T-helper 1 cell treated with Interleukin-12 subunit alpha and Interleukin-12 subunit beta and Interleukin-4 antibody, amounts not matched to agents 30 ng/mL and 1 ng/mL, for 36 hours (primary cell): ENCODE measurements at regions not wholly inside any gene's neighbourhood (a gene's known extent, or its start where the extent isn't known, plus 50 kb on each side); places are given as distances from the start of the nearest gene placed in this dataset.

ENCODE experiments used
- intact Hi-C: fragments of 100-400 bp; cut with micrococcal nuclease; formaldehyde crosslinking; loops from one replicate; pipeline ENCODE4 v1.15.1; 2024

GRCh38 chr3:132232231-132232792 is 84.9 kb upstream of the ACP3 start:
- intact Hi-C loops: no loop called here

- intact Hi-C loops: no loop called here
Observed at GRCh38 chr3:132236701-132237651, 80.2 kb upstream of the ACP3 start.

GRCh38 chr3:132237652-132238032 is 79.6 kb upstream of the ACP3 start:
- intact Hi-C loops: no loop called here

GRCh38 chr3:132239587-132239986 is 77.6 kb upstream of the ACP3 start:
- intact Hi-C loops: no loop called here

- intact Hi-C loops: no loop called here
Observed at GRCh38 chr3:132241776-132242514, 75.3 kb upstream of the ACP3 start.

- intact Hi-C loops: no loop called here
Observed at GRCh38 chr3:132242790-132243189, 74.4 kb upstream of the ACP3 start.

GRCh38 chr3:132245552-132246142 is 71.6 kb upstream of the ACP3 start:
- intact Hi-C loops: no loop called here

GRCh38 chr3:132246212-132246611 is 71.0 kb upstream of the ACP3 start:
- intact Hi-C loops: no loop called here

- intact Hi-C loops: no loop called here
Observed at GRCh38 chr3:132247211-132247610, 70.0 kb upstream of the ACP3 start.

- intact Hi-C loops: no loop called here
Observed at GRCh38 chr3:132248490-132248889, 68.7 kb upstream of the ACP3 start.

- intact Hi-C loops: loop anchor here (1.0 to 2.0 kb wide), 3 partner anchors 90 to 389 kb away; no protein-coding TSS in a partner anchor
Observed at GRCh38 chr3:132253262-132253878, 63.8 kb upstream of the ACP3 start.

GRCh38 chr3:132254076-132254755 is 63.0 kb upstream of the ACP3 start:
- intact Hi-C loops: no loop called here

- intact Hi-C loops: no loop called here
Observed at GRCh38 chr3:132255041-132255745, 62.0 kb upstream of the ACP3 start.

GRCh38 chr3:132256989-132257388 is 60.2 kb upstream of the ACP3 start:
- intact Hi-C loops: no loop called here

GRCh38 chr3:132261506-132261905 is 55.7 kb upstream of the ACP3 start:
- intact Hi-C loops: no loop called here

- intact Hi-C loops: no loop called here
Observed at GRCh38 chr3:132262305-132262704, 54.9 kb upstream of the ACP3 start.

GRCh38 chr3:132262956-132263355 is 54.3 kb upstream of the ACP3 start:
- intact Hi-C loops: no loop called here

- intact Hi-C loops: no loop called here
Observed at GRCh38 chr3:132265028-132265427, 52.2 kb upstream of the ACP3 start.

- intact Hi-C loops: no loop called here
Observed at GRCh38 chr3:132265488-132265887, 51.7 kb upstream of the ACP3 start.

- intact Hi-C loops: no loop called here
Observed at GRCh38 chr3:132267391-132267993, 49.7 kb upstream of the ACP3 start.
